HG02798 (cell line): ENCODE measurements at regions not wholly inside any gene's neighbourhood (a gene's known extent, or its start where the extent isn't known, plus 50 kb on each side); places are given as distances from the start of the nearest gene placed in this dataset.
"Not testable (repeated sequence)": the region's sequence is repeated elsewhere in the genome, so short reads cannot be mapped to it uniquely, and the experiment has no call there.

ENCODE experiments used
- ATAC-seq: cut with Tn5 transposase; IDR thresholded peaks from one replicate; pipeline ENCODE4 v1.9.1; 2021; ENCODE audit warnings: mild to moderate bottlenecking; ENCODE audit not compliant: unreplicated experiment, poor library complexity

- ATAC-seq: no peak
Measured at GRCh38 chr1:178603926-178604325, 91.0 kb downstream of the TEX35 start.

- no peak for ATAC-seq
Measured at GRCh38 chr1:178606839-178607238, 93.9 kb downstream of the TEX35 start.

- ATAC-seq: peak; percentile 61
Measured at GRCh38 chr1:178607718-178608408, 95.0 kb downstream of the TEX35 start.

DNA sequence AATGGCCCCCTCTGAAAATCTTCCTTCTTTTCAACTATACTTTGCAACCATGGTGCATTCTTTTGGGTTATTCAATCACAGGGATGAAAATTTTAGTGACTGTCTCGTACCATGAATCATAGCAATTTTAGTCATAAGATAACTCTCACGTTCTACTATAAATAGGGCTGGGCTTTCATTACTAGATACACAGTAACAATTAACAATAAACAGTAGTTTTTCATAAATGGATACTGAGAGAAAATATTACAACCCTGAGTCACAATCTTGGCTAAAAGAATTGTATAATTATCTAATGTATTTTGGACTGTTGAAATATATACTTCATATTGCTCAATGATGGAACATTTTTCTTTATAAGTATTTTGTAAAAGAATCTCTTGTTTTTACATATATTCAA, 96.1 kb downstream of the TEX35 start:
- no peak for ATAC-seq

GRCh38 chr1:178610690-178611410, 97.9 kb downstream of the TEX35 start:
- not testable (repeated sequence) for ATAC-seq

DNA sequence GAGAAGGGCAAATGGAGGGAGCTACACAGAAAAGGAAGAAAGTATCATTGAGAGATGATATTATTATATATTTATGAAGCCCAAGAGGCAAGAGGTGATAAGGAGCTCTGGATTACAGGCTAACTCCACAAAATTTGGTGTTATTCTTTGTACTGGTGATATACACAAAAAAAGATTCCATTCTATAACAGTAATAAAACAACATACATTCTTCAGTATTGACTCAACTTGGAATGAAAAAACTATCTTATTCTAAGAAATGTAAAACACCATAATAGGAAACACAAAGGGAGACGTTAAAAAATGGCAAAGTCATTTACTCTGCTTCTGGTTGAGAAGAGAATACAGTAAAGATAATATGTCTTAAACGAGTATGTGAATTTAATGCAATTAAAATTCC, 99.4 kb downstream of the TEX35 start:
- ATAC-seq: no peak

DNA sequence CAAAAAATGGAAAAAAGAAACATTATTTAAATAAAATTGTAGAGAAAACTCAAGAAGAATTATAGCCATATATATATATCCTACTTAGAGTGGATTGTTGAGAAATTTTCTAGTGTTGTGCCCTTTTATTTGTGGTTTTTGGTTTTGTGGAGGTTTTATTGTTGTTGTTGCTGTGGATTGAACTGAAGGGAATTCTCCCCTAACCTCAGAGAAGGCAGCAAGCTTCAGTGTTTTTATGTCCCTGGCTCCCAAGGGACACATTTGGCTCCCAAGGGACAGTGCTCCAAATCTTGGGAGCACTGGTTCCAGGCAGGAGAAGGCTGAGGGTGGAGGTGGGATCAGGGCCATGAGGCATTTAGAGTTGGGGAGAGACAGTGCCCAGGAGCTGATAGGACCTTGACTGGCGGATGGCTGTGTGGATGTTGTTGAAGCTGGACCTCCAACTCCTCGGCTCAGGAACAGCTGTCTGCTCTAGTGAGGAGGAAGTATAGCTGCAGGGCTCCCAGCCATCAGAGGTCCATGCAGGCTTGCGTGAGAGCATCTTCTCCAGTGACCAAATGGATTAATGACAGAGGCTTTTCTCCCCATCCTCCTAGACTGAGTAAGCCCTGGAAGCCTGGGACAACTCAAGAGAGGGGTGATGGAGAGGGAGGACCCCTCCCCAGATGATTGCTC, 100.5 kb downstream of the TEX35 start:
- ATAC-seq: no peak

DNA sequence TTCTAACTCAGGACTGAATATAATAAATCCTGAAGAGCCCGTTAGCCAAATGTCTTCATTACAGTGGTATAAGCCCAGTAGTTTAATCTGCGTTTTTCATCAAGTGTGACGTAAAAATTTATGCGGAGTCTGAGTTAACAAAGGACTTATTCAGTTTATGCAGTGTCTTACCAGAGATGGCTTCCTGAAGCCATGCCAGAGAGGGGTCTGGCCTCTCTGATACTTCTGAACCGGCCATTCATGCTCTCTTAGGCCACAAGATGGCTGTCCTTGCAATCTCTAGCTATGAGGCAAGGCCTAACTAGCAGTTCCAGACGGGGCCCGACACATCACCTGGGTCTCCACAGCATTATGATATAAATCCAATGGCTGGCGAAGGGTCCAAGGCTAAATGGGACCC, 101.4 kb downstream of the TEX35 start:
- no peak for ATAC-seq

GRCh38 chr1:178619042-178619927, 105.8 kb upstream of the RALGPS2 start:
- ATAC-seq: no peak

DNA sequence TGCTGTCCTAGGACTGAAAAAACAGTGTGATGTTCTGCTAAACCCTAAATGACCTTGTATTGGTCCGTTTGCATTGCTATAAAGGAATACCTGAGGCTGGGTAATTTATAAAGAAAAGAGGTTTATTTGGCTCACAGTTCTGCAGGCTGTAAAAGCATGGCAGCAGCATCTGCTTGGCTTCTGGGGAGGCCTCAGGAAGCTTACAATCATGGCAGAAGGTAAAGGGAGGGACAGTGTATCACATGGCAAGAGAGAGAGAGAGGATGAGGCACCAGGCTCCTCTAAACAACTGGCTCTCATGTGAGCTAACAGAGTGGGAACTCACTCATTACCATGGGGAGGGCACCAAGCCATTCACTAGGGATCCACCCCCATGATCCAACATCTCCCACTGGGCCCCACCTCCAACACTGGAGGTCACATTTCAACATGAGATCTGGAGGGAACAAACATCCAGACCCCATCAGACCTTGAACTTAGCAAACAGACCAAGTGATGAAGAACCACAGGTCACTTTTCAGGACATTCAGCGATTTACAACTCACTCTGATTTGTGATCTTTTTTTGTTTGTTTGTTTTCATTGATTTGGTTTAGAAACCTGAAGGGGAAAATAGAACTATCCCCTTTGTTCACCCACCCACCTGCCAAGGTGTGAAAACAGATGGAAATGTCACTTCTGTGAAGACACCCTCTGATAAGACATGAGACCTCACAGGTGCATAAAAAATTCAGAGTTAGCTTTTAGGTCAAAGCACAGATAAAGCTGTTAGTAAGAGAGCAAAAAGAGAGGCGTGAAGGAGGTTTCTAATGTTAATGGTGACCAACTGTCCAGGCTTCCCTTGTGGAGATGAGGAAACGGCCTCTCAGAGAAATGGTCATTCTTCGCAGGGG, 104.2 kb upstream of the RALGPS2 start:
- ATAC-seq: no peak

- no peak for ATAC-seq
Measured at GRCh38 chr1:178621822-178622221, 103.2 kb upstream of the RALGPS2 start.

DNA sequence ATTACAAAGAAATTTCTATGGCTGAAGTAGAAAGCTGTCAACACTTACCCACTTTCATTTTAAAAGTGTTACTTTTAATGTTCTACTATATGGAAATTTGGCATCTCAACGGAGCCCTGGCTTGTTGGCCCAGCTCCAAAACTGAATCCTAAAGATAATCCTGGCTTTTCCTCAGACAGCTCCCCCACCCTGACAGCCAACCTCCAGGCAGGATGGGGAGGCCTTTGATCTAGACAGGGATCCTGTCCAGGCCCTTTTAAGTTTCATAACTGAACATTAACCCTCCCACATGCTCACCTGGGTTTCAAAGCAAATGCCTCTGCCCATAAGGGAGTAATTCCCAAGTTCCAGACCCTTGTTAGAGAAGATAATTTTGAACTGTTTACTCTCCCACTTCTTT, 99.3 kb upstream of the RALGPS2 start:
- ATAC-seq: no peak

DNA sequence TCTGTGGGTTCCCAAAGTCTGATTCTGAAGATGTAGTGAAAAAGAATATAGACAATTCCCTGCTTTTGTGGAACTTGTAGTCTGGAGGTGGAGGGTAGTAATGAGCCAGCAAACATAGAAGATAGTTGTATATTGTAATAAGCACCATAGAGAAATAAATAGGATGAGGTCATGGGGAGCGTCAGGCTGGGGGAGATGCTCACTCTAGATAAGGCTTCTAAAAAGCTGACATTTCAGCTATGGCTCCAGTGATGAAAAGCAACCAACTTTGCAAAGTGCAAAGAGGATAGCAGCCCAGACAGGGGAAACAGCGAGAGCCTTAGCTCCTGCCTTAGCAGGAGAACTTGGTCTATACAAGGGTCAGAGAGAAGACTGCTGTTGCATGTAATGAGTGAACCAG, 98.0 kb upstream of the RALGPS2 start:
- ATAC-seq: no peak

GRCh38 chr1:178628637-178629251, 96.3 kb upstream of the RALGPS2 start:
- ATAC-seq: no peak

DNA sequence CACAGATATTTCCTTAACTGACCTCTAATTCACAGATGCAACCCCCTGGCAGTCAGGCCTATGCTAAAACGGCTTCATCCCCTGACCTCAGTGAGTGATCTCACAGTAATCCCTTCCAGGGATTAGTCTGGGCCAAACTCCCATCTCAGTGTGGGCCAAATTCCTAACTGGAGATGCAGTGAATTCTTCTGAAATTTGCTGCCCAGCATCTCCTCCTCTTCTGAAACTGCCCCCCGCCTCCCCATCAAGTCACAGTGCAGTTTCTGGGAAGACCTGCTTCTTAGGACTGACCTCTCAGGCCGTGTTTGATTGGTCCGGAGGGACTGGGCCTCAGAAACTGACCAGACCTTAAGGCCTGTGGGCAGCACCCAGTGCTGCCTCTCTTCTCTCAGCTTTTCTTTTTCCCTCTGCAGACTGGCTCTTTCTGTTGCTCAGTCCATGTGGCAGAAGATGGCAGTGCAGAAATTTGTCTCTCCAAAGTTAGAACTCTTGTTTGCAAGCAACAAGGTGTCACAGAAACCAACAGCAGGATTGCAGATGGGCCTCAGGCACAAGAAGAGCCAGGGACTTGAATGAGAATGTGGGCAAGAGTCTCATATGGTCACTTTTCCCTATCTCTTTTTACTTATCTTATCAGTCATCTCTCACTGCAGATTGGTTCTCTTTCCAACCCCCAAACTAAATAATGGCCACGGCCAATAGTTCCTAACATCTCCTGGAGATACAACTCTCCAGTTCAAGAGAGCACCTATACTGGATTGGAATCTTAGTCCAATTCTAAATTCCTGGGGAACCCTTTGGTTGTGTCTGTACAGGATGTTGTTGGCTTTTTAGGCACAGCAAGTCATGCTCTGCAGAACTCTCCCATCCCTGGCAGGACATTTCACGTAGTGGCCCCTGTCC, 95.5 kb upstream of the RALGPS2 start:
- no peak for ATAC-seq

GRCh38 chr1:178630417-178630816, 94.6 kb upstream of the RALGPS2 start:
- ATAC-seq: no peak

- ATAC-seq: no peak
Measured at GRCh38 chr1:178632653-178633052, 92.4 kb upstream of the RALGPS2 start.

- no peak for ATAC-seq
Measured at GRCh38 chr1:178633056-178633455, 92.0 kb upstream of the RALGPS2 start.
